BJ (cell line): ENCODE measurements at regions not wholly inside any gene's neighbourhood (a gene's known extent, or its start where the extent isn't known, plus 50 kb on each side); places are given as distances from the start of the nearest gene placed in this dataset.

Experiments
- CTCF ChIA-PET: fragments of 350-600 bp; formaldehyde crosslinking; extraction: SDS; loops from one replicate; lab custom pipeline; 2021; ENCODE audit warnings: antibody characterized with exemption, inconsistent platforms; lab: Yijun Ruan, JAX
- POLR2A ChIA-PET: fragments of 300-600 bp; sonication (Branson Sonifier 250); formaldehyde crosslinking; extraction: SDS; loops from one replicate; lab custom pipeline; 2021; ENCODE audit warnings: antibody characterized with exemption; lab: Charles Lee
- DNase-seq: peaks from one replicate; pipeline ENCODE4 v3.0.0-alpha.2; 2011; ENCODE audit warnings: low read depth
- H3K27me3 ChIP-seq: 2 replicates; pipeline ENCODE4 v1.6.0; 2011; ENCODE audit warnings: low read length; ENCODE audit not compliant: control insufficient read depth, insufficient read depth
- H3K36me3 ChIP-seq: 2 replicates; pipeline ENCODE4 v1.5.1; 2011; ENCODE audit warnings: low read length; ENCODE audit not compliant: control insufficient read depth, insufficient read depth
- H3K4me3 ChIP-seq: 2 replicates; pipeline ENCODE4 v1.5.1; 2011; ENCODE audit warnings: low read depth, mild to moderate bottlenecking, control low read depth, low read length
- TF ChIP-seq, protein P1 (sequence below): IDR thresholded peaks from 2 replicates; pipeline ENCODE4 v1.5.1; 2011; ENCODE audit warnings: low read depth, mild to moderate bottlenecking, control low read depth, inconsistent platforms, low read length, moderate library complexity; ENCODE audit not compliant: insufficient read depth

DNA sequence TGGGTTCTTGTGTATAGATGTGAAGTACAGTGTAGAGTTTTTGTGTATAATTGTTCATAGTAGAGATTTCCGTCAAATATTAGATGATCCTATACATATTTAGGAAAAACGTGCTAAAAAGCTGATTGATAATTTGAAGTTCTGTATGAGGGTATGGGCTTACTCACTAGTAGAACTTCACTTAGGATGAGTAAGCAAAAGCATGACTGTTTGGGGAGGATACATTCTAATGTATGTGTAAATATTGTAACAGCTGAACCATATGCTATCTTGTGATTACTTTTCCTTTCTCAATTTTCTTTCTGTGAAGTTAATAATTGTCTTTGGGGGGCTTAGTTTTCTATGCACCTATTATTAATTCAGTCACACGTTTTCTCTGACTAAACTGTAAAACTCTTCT lies 53.2 kb upstream of the PDK4 start:
- ChIA-PET POLR2A (no interaction called here), CTCF (interaction anchor here (1.4 to 1.5 kb wide), 2 partner anchors 9 to 123 kb away, joined by 3 to 5 read pairs; no protein-coding TSS in a partner anchor)
- H3K36me3 ChIP-seq: no peaks in the 10 kb centered on the region
- H3K4me3 ChIP-seq: no peak overlapping the region
- TF ChIP-seq, protein P1, sequence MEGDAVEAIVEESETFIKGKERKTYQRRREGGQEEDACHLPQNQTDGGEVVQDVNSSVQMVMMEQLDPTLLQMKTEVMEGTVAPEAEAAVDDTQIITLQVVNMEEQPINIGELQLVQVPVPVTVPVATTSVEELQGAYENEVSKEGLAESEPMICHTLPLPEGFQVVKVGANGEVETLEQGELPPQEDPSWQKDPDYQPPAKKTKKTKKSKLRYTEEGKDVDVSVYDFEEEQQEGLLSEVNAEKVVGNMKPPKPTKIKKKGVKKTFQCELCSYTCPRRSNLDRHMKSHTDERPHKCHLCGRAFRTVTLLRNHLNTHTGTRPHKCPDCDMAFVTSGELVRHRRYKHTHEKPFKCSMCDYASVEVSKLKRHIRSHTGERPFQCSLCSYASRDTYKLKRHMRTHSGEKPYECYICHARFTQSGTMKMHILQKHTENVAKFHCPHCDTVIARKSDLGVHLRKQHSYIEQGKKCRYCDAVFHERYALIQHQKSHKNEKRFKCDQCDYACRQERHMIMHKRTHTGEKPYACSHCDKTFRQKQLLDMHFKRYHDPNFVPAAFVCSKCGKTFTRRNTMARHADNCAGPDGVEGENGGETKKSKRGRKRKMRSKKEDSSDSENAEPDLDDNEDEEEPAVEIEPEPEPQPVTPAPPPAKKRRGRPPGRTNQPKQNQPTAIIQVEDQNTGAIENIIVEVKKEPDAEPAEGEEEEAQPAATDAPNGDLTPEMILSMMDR: no peak
- no peak for DNase-seq
- no peaks in the 10 kb centered on the region for H3K27me3 ChIP-seq

DNA sequence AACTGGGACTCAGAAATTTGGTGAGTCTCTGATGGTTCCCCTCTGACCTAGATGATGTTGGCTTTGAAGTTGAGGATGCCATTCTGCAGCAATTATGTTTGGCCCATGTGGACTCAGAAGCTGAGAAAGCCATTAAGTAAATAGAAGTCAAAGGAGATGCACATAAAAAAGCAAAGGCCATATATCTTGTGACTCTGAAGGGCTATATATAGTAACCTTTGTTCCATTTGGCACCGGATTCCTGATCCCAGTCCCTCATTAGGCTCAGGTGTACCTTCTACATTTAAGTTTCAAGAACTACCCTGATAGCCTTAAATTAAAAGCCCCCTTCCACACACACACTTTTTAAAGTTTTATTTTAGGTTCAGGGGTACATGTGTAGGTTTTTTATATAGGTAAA lies 50.0 kb upstream of the PDK4 start:
- no peaks in the 10 kb centered on the region for H3K36me3 ChIP-seq
- POLR2A ChIA-PET: no interaction called here
- H3K27me3 ChIP-seq: no peaks in the 10 kb centered on the region
- CTCF ChIA-PET: no interaction called here
- no peak for DNase-seq
- TF ChIP-seq, protein P1: no peak
- no peak overlapping the region for H3K4me3 ChIP-seq
